C4-2B (cell line): ENCODE measurements at regions not wholly inside any gene's neighbourhood (a gene's known extent, or its start where the extent isn't known, plus 50 kb on each side); places are given as distances from the start of the nearest gene placed in this dataset.

Experiments used
- CTCF ChIP-seq: fragments of 450-650 bp; conservative IDR thresholded peaks from 2 replicates; pipeline ENCODE4 v1.5.1; 2017; ENCODE audit warnings: mild to moderate bottlenecking
- ZFX ChIP-seq: fragments of 450-650 bp; IDR thresholded peaks from 2 replicates; pipeline ENCODE4 v1.6.1; 2017

- TF ChIP-seq CTCF (no peak), ZFX (no peak)
Measured at GRCh38 chr10:8853048-8853447, 798.6 kb downstream of the GATA3 start.
